DOHH2 (cell line): ENCODE measurements at regions not wholly inside any gene's neighbourhood (a gene's known extent, or its start where the extent isn't known, plus 50 kb on each side); places are given as distances from the start of the nearest gene placed in this dataset.

Experiments used
- EZH2phosphoT487 ChIP-seq: fragments of 200-600 bp; sonication (generic); IDR thresholded peaks from 2 replicates; pipeline ENCODE4 v1.6.1; 2017; ENCODE audit warnings: borderline replicate concordance, mild to moderate bottlenecking, antibody characterized with exemption, low read length, moderate library complexity, mixed read lengths
- TF ChIP-seq, protein P1 (sequence below): fragments of 200-600 bp; sonication (generic); IDR thresholded peaks from one replicate; pipeline ENCODE4 v1.5.1; 2014; ENCODE audit warnings: antibody characterized with exemption, mild to moderate bottlenecking, low read depth, low read length; ENCODE audit not compliant: poor library complexity, severe bottlenecking

GRCh38 chr15:87082581-87082980 lies 1002.9 kb downstream of the AGBL1 start:
- TF ChIP-seq, protein P1, sequence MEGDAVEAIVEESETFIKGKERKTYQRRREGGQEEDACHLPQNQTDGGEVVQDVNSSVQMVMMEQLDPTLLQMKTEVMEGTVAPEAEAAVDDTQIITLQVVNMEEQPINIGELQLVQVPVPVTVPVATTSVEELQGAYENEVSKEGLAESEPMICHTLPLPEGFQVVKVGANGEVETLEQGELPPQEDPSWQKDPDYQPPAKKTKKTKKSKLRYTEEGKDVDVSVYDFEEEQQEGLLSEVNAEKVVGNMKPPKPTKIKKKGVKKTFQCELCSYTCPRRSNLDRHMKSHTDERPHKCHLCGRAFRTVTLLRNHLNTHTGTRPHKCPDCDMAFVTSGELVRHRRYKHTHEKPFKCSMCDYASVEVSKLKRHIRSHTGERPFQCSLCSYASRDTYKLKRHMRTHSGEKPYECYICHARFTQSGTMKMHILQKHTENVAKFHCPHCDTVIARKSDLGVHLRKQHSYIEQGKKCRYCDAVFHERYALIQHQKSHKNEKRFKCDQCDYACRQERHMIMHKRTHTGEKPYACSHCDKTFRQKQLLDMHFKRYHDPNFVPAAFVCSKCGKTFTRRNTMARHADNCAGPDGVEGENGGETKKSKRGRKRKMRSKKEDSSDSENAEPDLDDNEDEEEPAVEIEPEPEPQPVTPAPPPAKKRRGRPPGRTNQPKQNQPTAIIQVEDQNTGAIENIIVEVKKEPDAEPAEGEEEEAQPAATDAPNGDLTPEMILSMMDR, result no peak
- no peak for TF ChIP-seq EZH2phosphoT487
